ENCODE measurements at regions not wholly inside any gene's neighbourhood (a gene's known extent, or its start where the extent isn't known, plus 50 kb on each side); places are given as distances from the start of the nearest gene placed in this dataset.

GRCh38 chr6:167763056-167763944 is 63.4 kb upstream of the AFDN start:
- no peak for TF ChIP-seq CTCF (IDR thresholded peaks at IDR 0.05 in 8 of 11, conservative IDR thresholded peaks at IDR 0.05 in 3 of 11)
- no peak for TF ChIP-seq POLR2AphosphoS5 (IDR thresholded peaks at IDR 0.05)
- TF ChIP-seq POLR2A (IDR thresholded peaks at IDR 0.05) = no peak
